Activated CD8-positive, alpha-beta memory T cell treated with anti-CD3 and anti-CD28 coated beads for 24 hours (primary cell): ENCODE measurements at regions not wholly inside any gene's neighbourhood (a gene's known extent, or its start where the extent isn't known, plus 50 kb on each side); places are given as distances from the start of the nearest gene placed in this dataset.

Source experiments
- DNase-seq: peaks from one replicate; pipeline ENCODE4 v3.0.0-alpha.2; 2020

GRCh38 chr16:51035110-51035498 is 116.0 kb downstream of the SALL1 start:
- DNase-seq, result no peak

- no peak for DNase-seq
Measured at GRCh38 chr16:51034481-51035109, 116.5 kb downstream of the SALL1 start.

GRCh38 chr16:51031598-51031997 is 119.5 kb downstream of the SALL1 start:
- no peak for DNase-seq

- DNase-seq, result no peak
Measured at GRCh38 chr16:51030516-51030915, 120.6 kb downstream of the SALL1 start.

- no peak for DNase-seq
Measured at GRCh38 chr16:51025588-51026290, 125.3 kb downstream of the SALL1 start.

GRCh38 chr16:51024703-51025102 is 126.4 kb downstream of the SALL1 start:
- no peak for DNase-seq

- no peak for DNase-seq
Measured at GRCh38 chr16:51022955-51023354, 128.1 kb downstream of the SALL1 start.

- DNase-seq, result no peak
Measured at GRCh38 chr16:51019617-51020016, 131.5 kb downstream of the SALL1 start.

- DNase-seq, result no peak
Measured at GRCh38 chr16:51017969-51018368, 133.1 kb downstream of the SALL1 start.

GRCh38 chr16:51012396-51012795 is 138.7 kb downstream of the SALL1 start:
- DNase-seq, result no peak

- no peak for DNase-seq
Measured at GRCh38 chr16:51010817-51011216, 140.3 kb downstream of the SALL1 start.

- no peak for DNase-seq
Measured at GRCh38 chr16:51009813-51010212, 141.3 kb downstream of the SALL1 start.

- DNase-seq, result no peak
Measured at GRCh38 chr16:51009359-51009758, 141.7 kb downstream of the SALL1 start.

GRCh38 chr16:51008607-51009006 is 142.5 kb downstream of the SALL1 start:
- no peak for DNase-seq

- no peak for DNase-seq
Measured at GRCh38 chr16:51008037-51008436, 143.0 kb downstream of the SALL1 start.

GRCh38 chr16:51003850-51004566 is 147.1 kb downstream of the SALL1 start:
- no peak for DNase-seq

- no peak for DNase-seq
Measured at GRCh38 chr16:51002881-51003490, 148.1 kb downstream of the SALL1 start.

- DNase-seq, result no peak
Measured at GRCh38 chr16:50999181-50999580, 151.9 kb downstream of the SALL1 start.

GRCh38 chr16:50998411-50998810 is 152.7 kb downstream of the SALL1 start:
- DNase-seq, result no peak

GRCh38 chr16:50997679-50998078 is 153.4 kb downstream of the SALL1 start:
- DNase-seq, result no peak

GRCh38 chr16:50996830-50997186 is 154.3 kb downstream of the SALL1 start:
- DNase-seq, result no peak

GRCh38 chr16:50996166-50996829 is 154.8 kb downstream of the SALL1 start:
- no peak for DNase-seq

GRCh38 chr16:50994995-50995394 is 156.1 kb downstream of the SALL1 start:
- DNase-seq, result no peak
